GM23338 (cell line): ENCODE measurements at regions not wholly inside any gene's neighbourhood (a gene's known extent, or its start where the extent isn't known, plus 50 kb on each side); places are given as distances from the start of the nearest gene placed in this dataset.

Source experiments
- ATAC-seq: fragments of 200-7000 bp; cut with Tn5 transposase; 3 replicates; pipeline ENCODE4 v1.9.1; 2020
- DNase-seq: peaks from one replicate; pipeline ENCODE4 v3.0.0-alpha.2; 2015; ENCODE audit warnings: low spot score
- H2AFZ ChIP-seq: fragments of 200-600 bp; sonication (generic); 2 replicates; pipeline ENCODE4 v1.8.0; 2016; ENCODE audit warnings: antibody characterized with exemption, mild to moderate bottlenecking, moderate library complexity
- H3F3A ChIP-seq: fragments of 200-600 bp; sonication (generic); replicated peaks from 2 replicates; pipeline ENCODE4 v1.8.0; 2017; ENCODE audit warnings: antibody characterized with exemption, mixed run types, low read depth
- H3K27ac ChIP-seq: fragments of 200-600 bp; sonication (generic); 2 replicates; pipeline ENCODE4 v1.6.1; 2016; ENCODE audit warnings: low read depth
- H3K27me3 ChIP-seq: fragments of 200-600 bp; sonication (generic); 2 replicates; pipeline ENCODE4 v1.8.0; 2016; ENCODE audit warnings: mild to moderate bottlenecking, mixed run types, moderate library complexity; ENCODE audit not compliant: insufficient read depth
- H3K36me3 ChIP-seq: fragments of 200-600 bp; sonication (generic); 2 replicates; pipeline ENCODE4 v1.8.0; 2016; ENCODE audit warnings: mild to moderate bottlenecking; ENCODE audit not compliant: insufficient read depth
- H3K4me1 ChIP-seq: fragments of 200-600 bp; sonication (generic); 2 replicates; pipeline ENCODE4 v1.8.0; 2016; ENCODE audit warnings: mild to moderate bottlenecking, moderate library complexity; ENCODE audit not compliant: insufficient read depth
- H3K4me2 ChIP-seq: fragments of 200-600 bp; sonication (generic); 2 replicates; pipeline ENCODE4 v1.7.1; 2017; ENCODE audit warnings: mixed run types
- H3K4me3 ChIP-seq: fragments of 200-600 bp; sonication (generic); 2 replicates; pipeline ENCODE4 v1.6.1; 2016; ENCODE audit warnings: mixed run types
- H3K79me2 ChIP-seq: fragments of 200-600 bp; sonication (generic); replicated peaks from 2 replicates; pipeline ENCODE4 v1.8.0; 2017; ENCODE audit warnings: mild to moderate bottlenecking; ENCODE audit not compliant: insufficient read depth
- H3K9me2 ChIP-seq: fragments of 200-600 bp; sonication (generic); 2 replicates; pipeline ENCODE4 v1.8.0; 2017; ENCODE audit not compliant: insufficient read depth
- H4K20me1 ChIP-seq: fragments of 200-600 bp; sonication (generic); replicated peaks from 2 replicates; pipeline ENCODE4 v1.8.0; 2017; ENCODE audit warnings: mild to moderate bottlenecking; ENCODE audit not compliant: insufficient read depth
- H3K27ac Mint-ChIP-seq: 2 replicates; pipeline ENCODE4 v1.8.0; 2020; ENCODE audit warnings: inconsistent platforms, mild to moderate bottlenecking, moderate library complexity, mixed read lengths
- H3K27me3 Mint-ChIP-seq: 3 replicates; pipeline ENCODE4 v1.8.0; 2022; ENCODE audit warnings: low read depth, mild to moderate bottlenecking, moderate library complexity, mixed read lengths, inconsistent platforms; ENCODE audit not compliant: insufficient read depth, poor library complexity
- H3K36me3 Mint-ChIP-seq: 3 replicates; pipeline ENCODE4 v1.8.0; 2021; ENCODE audit warnings: low read depth, mild to moderate bottlenecking, inconsistent platforms, moderate library complexity, mixed read lengths
- H3K4me1 Mint-ChIP-seq: 3 replicates; pipeline ENCODE4 v1.8.0; 2020; ENCODE audit warnings: mild to moderate bottlenecking, inconsistent platforms, mixed read lengths
- H3K4me3 Mint-ChIP-seq: 3 replicates; pipeline ENCODE4 v1.8.0; 2021; ENCODE audit warnings: moderate library complexity, mild to moderate bottlenecking, inconsistent platforms, mixed read lengths
- H3K9me3 Mint-ChIP-seq: 3 replicates; pipeline ENCODE4 v1.8.0; 2020; ENCODE audit warnings: moderate library complexity, mild to moderate bottlenecking, inconsistent platforms, mixed read lengths
- CREB1 ChIP-seq: fragments of 250-450 bp; sonication (Bioruptor Pico); IDR thresholded peaks from 2 replicates; pipeline ENCODE4 v1.5.0; 2020; ENCODE audit warnings: low read depth, mild to moderate bottlenecking, moderate library complexity
- ETS1 ChIP-seq: IDR thresholded peaks from 2 replicates; pipeline ENCODE4 v1.6.1; 2016; ENCODE audit warnings: antibody characterized with exemption
- EZH2 ChIP-seq: fragments of 200-600 bp; sonication (generic); IDR thresholded peaks from one replicate; pipeline ENCODE4 v1.8.0; 2017; ENCODE audit warnings: antibody characterized with exemption, mild to moderate bottlenecking, low read depth; ENCODE audit not compliant: unreplicated experiment
- NANOG ChIP-seq: IDR thresholded peaks from 2 replicates; pipeline ENCODE4 v1.6.1; 2016; ENCODE audit warnings: antibody characterized with exemption, borderline replicate concordance
- ZNF331 ChIP-seq: fragments of 250-450 bp; sonication (Bioruptor Pico); IDR thresholded peaks from 2 replicates; pipeline ENCODE4 v1.5.0; 2020; ENCODE audit warnings: low read depth, mild to moderate bottlenecking, moderate library complexity
- ZNF462 ChIP-seq: fragments of 250-450 bp; sonication (Bioruptor Pico); IDR thresholded peaks from 2 replicates; pipeline ENCODE4 v1.5.0; 2020; ENCODE audit warnings: mild to moderate bottlenecking, moderate library complexity

- TF ChIP-seq ZNF462 (CRISPR knock-in tag), result no peak
These were observed 92.3 kb downstream of the HS3ST1 start (continued) for GRCh38 chr4:11336435-11336834.

GRCh38 chr4:11334887-11335286 lies 93.8 kb downstream of the HS3ST1 start:
- H4K20me1 ChIP-seq, result no peaks in the 10 kb centered on the region
- no peaks in the 10 kb centered on the region for H3K79me2 ChIP-seq
- H3K27me3 ChIP-seq, result no peaks in the 10 kb centered on the region
- Mint-ChIP-seq H3K4me1 (no peaks in the 10 kb centered on the region), H3K4me3 (no peak overlapping the region), H3K27me3 (no peaks in the 10 kb centered on the region), H3K36me3 (no peaks in the 10 kb centered on the region), H3K9me3 (no peaks in the 10 kb centered on the region), H3K27ac (no peak overlapping the region)
- DNase-seq, result no peak
- no peaks in the 10 kb centered on the region for H3K36me3 ChIP-seq
- H3K4me1 ChIP-seq, result no peaks in the 10 kb centered on the region
- H3K4me2 ChIP-seq, result no peak overlapping the region
- no peaks in the 10 kb centered on the region for H3F3A ChIP-seq
- peaks cover 19% of the 10 kb centered on the region for H3K9me2 ChIP-seq
- TF ChIP-seq NANOG (no peak), CREB1 (no peak), ZNF331 (CRISPR knock-in tag) (no peak), EZH2 (no peak), ETS1 (no peak)
- H3K27ac ChIP-seq, result no peak overlapping the region
- ATAC-seq, result no peak
- no peak overlapping the region for H2AFZ ChIP-seq
- H3K4me3 ChIP-seq, result no peak overlapping the region
